Endothelial cell of umbilical vein (primary cell): ENCODE measurements at regions not wholly inside any gene's neighbourhood (a gene's known extent, or its start where the extent isn't known, plus 50 kb on each side); places are given as distances from the start of the nearest gene placed in this dataset.

Experiments used
- BruUV-seq: library from RNA; stranded (reverse); fragments of 400-500 nt; replicated peaks from 2 replicates; lab custom pipeline; 2021; lab: Mats Ljungman, UMichigan
- CTCF ChIA-PET: fragments of 300-600, 350-600 bp; sonication (Branson Sonifier 250); formaldehyde crosslinking; loops from one replicate; lab custom pipeline; 2021; ENCODE audit warnings: antibody characterized with exemption, inconsistent platforms; lab: Charles Lee
- POLR2A ChIA-PET: fragments of 300-600, 350-600 bp; sonication (Branson Sonifier 250); formaldehyde crosslinking; loops from one replicate; lab custom pipeline; 2021; ENCODE audit warnings: antibody characterized with exemption, inconsistent platforms; lab: Charles Lee
- DNase-seq: peaks from one replicate; pipeline ENCODE4 v3.0.0-alpha.2; 2011; ENCODE audit warnings: low read depth, low spot score
- FAIRE-seq: peaks from 2 replicates; lab custom pipeline; 2011; peaks lifted over from hg19 to GRCh38; lab: Jason Lieb, UNC
- H2AFZ ChIP-seq: 2 replicates; pipeline ENCODE4 v1.6.0; 2012; ENCODE audit warnings: low read depth, low read length, control low read depth, inconsistent platforms
- H3K27ac ChIP-seq: 2 replicates; pipeline ENCODE4 v1.5.1; 2011; ENCODE audit warnings: low read depth, mild to moderate bottlenecking, control low read depth, low read length, moderate library complexity; ENCODE audit not compliant: insufficient read depth
- H3K27me3 ChIP-seq, 2 experiments: 2 replicates each; pipeline versions ENCODE4 v1.6.0 to v1.6.1; 2011; ENCODE audit warnings: low read length in 2 of 2, mixed read lengths in 1 of 2; ENCODE audit not compliant: control insufficient read depth in 2 of 2, insufficient read depth in 2 of 2
- H3K36me3 ChIP-seq, 2 experiments: 2 replicates in 1 of 2; 3 replicates in 1 of 2; pipeline ENCODE4 v1.5.1; 2011; ENCODE audit warnings: low read length in 2 of 2, mild to moderate bottlenecking in 1 of 2, moderate library complexity in 1 of 2; ENCODE audit not compliant: control insufficient read depth in 2 of 2, insufficient read depth in 2 of 2; ENCODE audit errors: extremely low read depth in 1 of 2
- H3K4me1 ChIP-seq: 3 replicates; pipeline ENCODE4 v1.5.1; 2011; ENCODE audit warnings: mild to moderate bottlenecking, low read length; ENCODE audit not compliant: control insufficient read depth, insufficient read depth; ENCODE audit errors: extremely low read depth
- H3K4me2 ChIP-seq: 2 replicates; pipeline ENCODE4 v1.6.1; 2011; ENCODE audit warnings: low read length, control low read depth, mixed read lengths; ENCODE audit not compliant: insufficient read depth
- H3K4me3 ChIP-seq, 3 experiments: fragments of 200-600 bp in 1 of 3; sonication (generic), shearing (Covaris generic) in 1 of 3; replicated peaks in 1 of 3; 2 replicates each; pipeline ENCODE4 v1.5.1; 2011 to 2016; ENCODE audit warnings: control low read depth in 3 of 3, low read length in 3 of 3, mild to moderate bottlenecking in 2 of 3, inconsistent platforms in 1 of 3, low read depth in 1 of 3, moderate library complexity in 1 of 3; ENCODE audit not compliant: insufficient read depth in 1 of 3
- H3K79me2 ChIP-seq: 2 replicates; pipeline ENCODE4 v1.6.0; 2012; ENCODE audit warnings: low read length, inconsistent platforms; ENCODE audit not compliant: control insufficient read depth, insufficient read depth
- H3K9ac ChIP-seq: replicated peaks from 2 replicates; pipeline ENCODE3; 2011; ENCODE audit warnings: low read length, control low read depth; ENCODE audit not compliant: insufficient read depth; ENCODE audit errors: extremely low read depth
- H3K9me1 ChIP-seq: replicated peaks from 3 replicates; pipeline ENCODE4 v1.6.0; 2011; ENCODE audit warnings: mild to moderate bottlenecking, low read length; ENCODE audit not compliant: control insufficient read depth, insufficient read depth; ENCODE audit errors: extremely low read depth
- H3K9me3 ChIP-seq: replicated peaks from 2 replicates; pipeline ENCODE4 v1.5.1; 2012; ENCODE audit warnings: low read length, inconsistent platforms; ENCODE audit not compliant: control insufficient read depth, insufficient read depth
- H4K20me1 ChIP-seq: replicated peaks from 2 replicates; pipeline ENCODE3; 2011; ENCODE audit warnings: mild to moderate bottlenecking, low read length; ENCODE audit not compliant: control insufficient read depth, insufficient read depth; ENCODE audit errors: extremely low read depth
- EZH2 ChIP-seq: IDR thresholded peaks from 2 replicates; pipeline ENCODE4 v1.6.1; 2012; ENCODE audit warnings: borderline replicate concordance, low read depth, mild to moderate bottlenecking, moderate library complexity, low read length, inconsistent platforms; ENCODE audit not compliant: severe bottlenecking
- FOS ChIP-seq: IDR thresholded peaks from 2 replicates; pipeline ENCODE4 v1.6.1; 2011; ENCODE audit warnings: mild to moderate bottlenecking, low read length, moderate library complexity, borderline replicate concordance; ENCODE audit not compliant: insufficient read depth
- GATA2 ChIP-seq: IDR thresholded peaks from 2 replicates; pipeline ENCODE4 v1.7.0; 2011; ENCODE audit warnings: low read depth, mild to moderate bottlenecking, moderate library complexity, mixed read lengths, low read length; ENCODE audit not compliant: insufficient read length, insufficient read depth
- JUN ChIP-seq: IDR thresholded peaks from 2 replicates; pipeline ENCODE4 v1.6.1; 2011; ENCODE audit warnings: borderline replicate concordance, low read depth; ENCODE audit not compliant: insufficient read length, insufficient read depth
- MYC ChIP-seq: IDR thresholded peaks from one replicate; pipeline ENCODE4 v1.6.1; 2011; ENCODE audit warnings: mild to moderate bottlenecking, low read depth, low read length
- POLR2A ChIP-seq: IDR thresholded peaks from 2 replicates; pipeline ENCODE4 v1.6.1; 2012; ENCODE audit warnings: low read depth, mild to moderate bottlenecking, control low read depth, low read length
- dilution Hi-C: fragments of 300-500 bp; cut with MboI; formaldehyde crosslinking; loops from one replicate; pipeline ENCODE4 v1.15.0; 2019; ENCODE audit warnings: low sequenced_read_pairs; ENCODE audit not compliant: extremely low pct_ligation_motif_present
- intact Hi-C: fragments of 100-400 bp; cut with micrococcal nuclease; formaldehyde crosslinking; loops from one replicate; pipeline ENCODE4 v1.10.0; 2022
- TF ChIP-seq, protein P1 (sequence below), 2 donors: IDR thresholded peaks; 1 replicate in 1 of 2; 2 replicates in 1 of 2; pipeline ENCODE4 v1.5.1; 2011; ENCODE audit warnings: low read length in 2 of 2, mild to moderate bottlenecking in 2 of 2, moderate library complexity in 2 of 2, control low read depth in 1 of 2, inconsistent platforms in 1 of 2, low read depth in 1 of 2; ENCODE audit not compliant: insufficient read depth in 1 of 2; ENCODE audit errors: extremely low read depth in 1 of 2
- TF ChIP-seq, protein P2 (sequence below): IDR thresholded peaks from 2 replicates; pipeline ENCODE4 v1.6.1; 2011; ENCODE audit not compliant: insufficient read depth, insufficient read length

DNA sequence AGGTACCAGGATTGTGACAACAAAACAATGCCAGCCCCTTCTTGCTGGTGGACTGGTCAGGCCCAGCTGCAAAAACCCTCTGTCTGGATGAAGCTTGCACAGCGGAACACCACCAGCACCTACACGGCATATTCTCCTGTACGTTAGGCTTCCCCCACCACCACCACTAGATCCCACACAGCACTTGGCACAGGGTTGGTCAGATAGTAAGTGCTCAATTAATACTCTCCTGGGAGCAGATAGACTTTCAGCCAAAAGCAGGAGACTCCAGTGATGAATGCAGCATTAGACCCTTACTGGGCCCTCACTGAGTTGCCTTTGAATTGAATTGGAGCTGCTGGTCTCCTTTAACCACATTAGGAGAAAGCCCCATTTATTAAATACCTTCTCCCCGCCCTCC lies 97.9 kb downstream of the CPN2 start:
- H2AFZ ChIP-seq: no peak overlapping the region
- FAIRE-seq (no peak), DNase-seq (no peak)
- ChIA-PET CTCF (no interaction called here), POLR2A (no interaction called here)
- H3K9ac ChIP-seq: no peak overlapping the region
- no peak overlapping the region for H3K4me2 ChIP-seq
- peaks cover 14% of the 10 kb centered on the region for H3K4me1 ChIP-seq
- no peaks in the 10 kb centered on the region for H3K27me3 ChIP-seq
- intact Hi-C loops: no loop called here
- H3K36me3 ChIP-seq: no peaks in the 10 kb centered on the region
- H3K79me2 ChIP-seq: no peaks in the 10 kb centered on the region
- no peaks in the 10 kb centered on the region for H4K20me1 ChIP-seq
- H3K27ac ChIP-seq: no peak overlapping the region
- BruUV-seq: no TSS peak
- no peak for TF ChIP-seq FOS
- TF ChIP-seq, protein P1, sequence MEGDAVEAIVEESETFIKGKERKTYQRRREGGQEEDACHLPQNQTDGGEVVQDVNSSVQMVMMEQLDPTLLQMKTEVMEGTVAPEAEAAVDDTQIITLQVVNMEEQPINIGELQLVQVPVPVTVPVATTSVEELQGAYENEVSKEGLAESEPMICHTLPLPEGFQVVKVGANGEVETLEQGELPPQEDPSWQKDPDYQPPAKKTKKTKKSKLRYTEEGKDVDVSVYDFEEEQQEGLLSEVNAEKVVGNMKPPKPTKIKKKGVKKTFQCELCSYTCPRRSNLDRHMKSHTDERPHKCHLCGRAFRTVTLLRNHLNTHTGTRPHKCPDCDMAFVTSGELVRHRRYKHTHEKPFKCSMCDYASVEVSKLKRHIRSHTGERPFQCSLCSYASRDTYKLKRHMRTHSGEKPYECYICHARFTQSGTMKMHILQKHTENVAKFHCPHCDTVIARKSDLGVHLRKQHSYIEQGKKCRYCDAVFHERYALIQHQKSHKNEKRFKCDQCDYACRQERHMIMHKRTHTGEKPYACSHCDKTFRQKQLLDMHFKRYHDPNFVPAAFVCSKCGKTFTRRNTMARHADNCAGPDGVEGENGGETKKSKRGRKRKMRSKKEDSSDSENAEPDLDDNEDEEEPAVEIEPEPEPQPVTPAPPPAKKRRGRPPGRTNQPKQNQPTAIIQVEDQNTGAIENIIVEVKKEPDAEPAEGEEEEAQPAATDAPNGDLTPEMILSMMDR (IDR thresholded peaks at IDR 0.05; ENCODE audit: extremely low read depth in 1 of 2, insufficient read depth in 1 of 2, low read depth in 1 of 2, low read length in 2 of 2): no peak
- TF ChIP-seq, protein P2, sequence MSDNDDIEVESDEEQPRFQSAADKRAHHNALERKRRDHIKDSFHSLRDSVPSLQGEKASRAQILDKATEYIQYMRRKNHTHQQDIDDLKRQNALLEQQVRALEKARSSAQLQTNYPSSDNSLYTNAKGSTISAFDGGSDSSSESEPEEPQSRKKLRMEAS: no peak
- TF ChIP-seq EZH2: no peak
- no peak for TF ChIP-seq GATA2
- TF ChIP-seq MYC: no peak
- no peak for TF ChIP-seq JUN
- no peak for TF ChIP-seq POLR2A
- H3K4me3 ChIP-seq: no peak overlapping the region
- dilution Hi-C loops: no loop called here
- H3K9me1 ChIP-seq: no peaks in the 10 kb centered on the region
- no peaks in the 10 kb centered on the region for H3K9me3 ChIP-seq
